ENCODE measurements at regions not wholly inside any gene's neighbourhood (a gene's known extent, or its start where the extent isn't known, plus 50 kb on each side); places are given as distances from the start of the nearest gene placed in this dataset.

- H3K36me3 ChIP-seq: no peaks in the 10 kb centered on the region
- no peak overlapping the region for H3K4me3 ChIP-seq (ENCODE audit: low read depth, low read length)
- no peak overlapping the region for H3K27ac ChIP-seq
- H3K27me3 ChIP-seq (ENCODE audit: insufficient read depth, low read depth, severe bottlenecking): no peaks in the 10 kb centered on the region
- TF ChIP-seq, protein P1, sequence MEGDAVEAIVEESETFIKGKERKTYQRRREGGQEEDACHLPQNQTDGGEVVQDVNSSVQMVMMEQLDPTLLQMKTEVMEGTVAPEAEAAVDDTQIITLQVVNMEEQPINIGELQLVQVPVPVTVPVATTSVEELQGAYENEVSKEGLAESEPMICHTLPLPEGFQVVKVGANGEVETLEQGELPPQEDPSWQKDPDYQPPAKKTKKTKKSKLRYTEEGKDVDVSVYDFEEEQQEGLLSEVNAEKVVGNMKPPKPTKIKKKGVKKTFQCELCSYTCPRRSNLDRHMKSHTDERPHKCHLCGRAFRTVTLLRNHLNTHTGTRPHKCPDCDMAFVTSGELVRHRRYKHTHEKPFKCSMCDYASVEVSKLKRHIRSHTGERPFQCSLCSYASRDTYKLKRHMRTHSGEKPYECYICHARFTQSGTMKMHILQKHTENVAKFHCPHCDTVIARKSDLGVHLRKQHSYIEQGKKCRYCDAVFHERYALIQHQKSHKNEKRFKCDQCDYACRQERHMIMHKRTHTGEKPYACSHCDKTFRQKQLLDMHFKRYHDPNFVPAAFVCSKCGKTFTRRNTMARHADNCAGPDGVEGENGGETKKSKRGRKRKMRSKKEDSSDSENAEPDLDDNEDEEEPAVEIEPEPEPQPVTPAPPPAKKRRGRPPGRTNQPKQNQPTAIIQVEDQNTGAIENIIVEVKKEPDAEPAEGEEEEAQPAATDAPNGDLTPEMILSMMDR (IDR thresholded peaks at IDR 0.05; ENCODE audit: low read depth, low read length): no peak
- DNase-seq: no peak
- no peaks in the 10 kb centered on the region for H3K9me3 ChIP-seq (ENCODE audit: severe bottlenecking)
Observed at GRCh38 chr10:61844116-61844822, 57.2 kb upstream of the ARID5B start.

GRCh38 chr10:61845196-61845949, 56.1 kb upstream of the ARID5B start:
- DNase-seq: no peak
- H3K4me3 ChIP-seq (ENCODE audit: low read depth, low read length): no peak overlapping the region
- no peaks in the 10 kb centered on the region for H3K27me3 ChIP-seq (ENCODE audit: insufficient read depth, low read depth, severe bottlenecking)
- H3K27ac ChIP-seq: no peak overlapping the region
- TF ChIP-seq, protein P1 (IDR thresholded peaks at IDR 0.05; ENCODE audit: low read depth, low read length): no peak
- H3K36me3 ChIP-seq: no peaks in the 10 kb centered on the region
- H3K9me3 ChIP-seq (ENCODE audit: severe bottlenecking): no peaks in the 10 kb centered on the region

GRCh38 chr10:61845950-61846268, 55.6 kb upstream of the ARID5B start:
- no peaks in the 10 kb centered on the region for H3K27me3 ChIP-seq (ENCODE audit: insufficient read depth, low read depth, severe bottlenecking)
- no peak for DNase-seq
- no peaks in the 10 kb centered on the region for H3K9me3 ChIP-seq (ENCODE audit: severe bottlenecking)
- H3K27ac ChIP-seq: no peak overlapping the region
- H3K36me3 ChIP-seq: no peaks in the 10 kb centered on the region
- no peak overlapping the region for H3K4me3 ChIP-seq (ENCODE audit: low read depth, low read length)
- TF ChIP-seq, protein P1 (IDR thresholded peaks at IDR 0.05; ENCODE audit: low read depth, low read length): no peak

GRCh38 chr10:61846370-61847031, 55.0 kb upstream of the ARID5B start:
- DNase-seq: no peak
- Histone ChIP-seq H3K27me3 (ENCODE audit: insufficient read depth, low read depth, severe bottlenecking) (no peaks in the 10 kb centered on the region), H3K36me3 (no peaks in the 10 kb centered on the region), H3K4me3 (ENCODE audit: low read depth, low read length) (no peak overlapping the region), H3K9me3 (ENCODE audit: severe bottlenecking) (no peaks in the 10 kb centered on the region), H3K27ac (no peak overlapping the region)
- TF ChIP-seq, protein P1 (IDR thresholded peaks at IDR 0.05; ENCODE audit: low read depth, low read length): no peak

GRCh38 chr10:61847087-61847486, 54.4 kb upstream of the ARID5B start:
- TF ChIP-seq, protein P1 (IDR thresholded peaks at IDR 0.05; ENCODE audit: low read depth, low read length): no peak
- Histone ChIP-seq H3K9me3 (ENCODE audit: severe bottlenecking) (no peaks in the 10 kb centered on the region), H3K27me3 (ENCODE audit: insufficient read depth, low read depth, severe bottlenecking) (no peaks in the 10 kb centered on the region), H3K36me3 (no peaks in the 10 kb centered on the region), H3K4me3 (ENCODE audit: low read depth, low read length) (no peak overlapping the region), H3K27ac (no peak overlapping the region)
- no peak for DNase-seq
